HCEC 1CT (cell line): ENCODE measurements at regions not wholly inside any gene's neighbourhood (a gene's known extent, or its start where the extent isn't known, plus 50 kb on each side); places are given as distances from the start of the nearest gene placed in this dataset.

Source experiments
- DNase-seq: peaks from one replicate; pipeline ENCODE4 v3.0.0-alpha.2; 2017

DNA sequence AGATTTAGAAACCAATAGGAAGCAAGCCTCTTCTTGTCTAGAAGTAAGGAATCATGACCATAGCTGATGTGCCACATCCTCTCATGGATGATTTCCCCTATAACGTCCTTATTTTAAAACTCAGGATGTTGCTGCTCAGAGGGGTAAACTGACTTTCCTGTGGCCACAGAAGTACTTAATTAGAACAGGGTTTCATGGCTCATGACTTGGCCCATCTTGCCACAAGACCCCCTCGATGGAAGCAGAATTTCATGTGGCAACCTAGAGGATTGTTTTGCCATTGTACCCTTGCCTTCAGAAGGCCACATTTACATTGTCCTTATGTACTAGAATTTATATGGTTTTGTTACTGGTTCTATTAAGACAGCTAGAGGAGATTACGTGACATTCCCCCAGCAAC, 173.5 kb upstream of the PELI2 start:
- DNase-seq: no peak

- DNase-seq: no peak
These were observed 172.0 kb upstream of the PELI2 start for GRCh38 chr14:55946231-55946630.

DNA sequence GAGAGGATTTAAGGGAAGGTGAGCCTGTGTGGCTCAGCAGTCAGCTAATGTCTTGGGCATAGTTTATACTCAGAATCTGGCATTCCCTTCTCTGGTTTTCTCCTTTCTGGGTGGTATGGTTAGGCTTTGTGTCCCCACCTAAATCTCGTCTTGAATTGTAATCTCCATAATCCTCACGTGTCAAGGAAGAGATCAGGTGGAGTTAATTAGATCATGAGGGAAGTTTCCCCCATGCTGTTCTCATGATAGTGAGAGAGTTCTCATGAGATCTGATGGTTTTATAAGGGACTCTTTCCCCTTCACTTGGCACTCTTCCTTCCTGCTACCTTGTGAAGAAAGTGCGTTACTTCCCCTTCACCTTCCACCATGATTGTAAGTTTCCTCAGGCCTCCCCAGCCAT, 169.8 kb upstream of the PELI2 start:
- no peak for DNase-seq

DNA sequence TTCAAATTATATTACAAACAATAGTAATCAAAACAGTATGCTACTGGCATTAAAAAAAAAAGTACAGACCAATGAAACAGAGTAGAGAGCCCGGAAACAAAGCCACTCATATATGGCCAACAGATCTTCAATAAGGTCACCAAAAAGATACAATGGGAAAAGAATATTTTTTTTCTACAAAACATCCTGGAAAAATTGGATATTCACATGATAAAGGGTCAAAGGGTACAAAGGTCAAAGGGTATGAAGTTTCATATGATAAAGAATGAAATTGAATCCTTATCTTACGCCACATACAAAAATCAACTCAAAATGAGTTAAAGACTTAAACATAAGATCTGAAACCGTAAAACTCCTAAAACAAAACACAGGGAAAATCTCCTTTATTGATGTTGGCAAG, 168.5 kb upstream of the PELI2 start:
- DNase-seq: no peak

DNA sequence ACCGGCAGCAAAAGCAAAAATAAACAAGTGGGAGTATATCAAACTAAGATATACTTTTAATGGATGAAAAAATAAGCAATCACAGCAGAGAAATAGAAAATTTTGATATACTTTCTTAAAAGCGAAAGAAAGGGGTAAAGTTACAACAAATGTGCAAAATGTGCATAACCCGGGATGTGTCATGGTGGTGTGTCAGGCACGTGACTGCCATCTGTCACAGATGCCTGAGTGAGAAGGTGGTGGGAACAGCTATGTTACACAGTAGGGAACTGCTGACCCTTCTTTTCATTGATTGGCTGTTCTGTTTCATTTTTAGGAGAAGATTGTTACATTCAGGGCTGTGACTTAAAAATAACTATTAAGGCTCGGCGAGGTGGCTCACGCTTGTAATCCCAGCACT, 168.1 kb upstream of the PELI2 start:
- DNase-seq: no peak

GRCh38 chr14:55951341-55952206, 166.6 kb upstream of the PELI2 start:
- no peak for DNase-seq

GRCh38 chr14:55954108-55954507, 164.1 kb upstream of the PELI2 start:
- DNase-seq: no peak

- no peak for DNase-seq
These were observed 163.0 kb upstream of the PELI2 start for GRCh38 chr14:55955175-55955574.

DNA sequence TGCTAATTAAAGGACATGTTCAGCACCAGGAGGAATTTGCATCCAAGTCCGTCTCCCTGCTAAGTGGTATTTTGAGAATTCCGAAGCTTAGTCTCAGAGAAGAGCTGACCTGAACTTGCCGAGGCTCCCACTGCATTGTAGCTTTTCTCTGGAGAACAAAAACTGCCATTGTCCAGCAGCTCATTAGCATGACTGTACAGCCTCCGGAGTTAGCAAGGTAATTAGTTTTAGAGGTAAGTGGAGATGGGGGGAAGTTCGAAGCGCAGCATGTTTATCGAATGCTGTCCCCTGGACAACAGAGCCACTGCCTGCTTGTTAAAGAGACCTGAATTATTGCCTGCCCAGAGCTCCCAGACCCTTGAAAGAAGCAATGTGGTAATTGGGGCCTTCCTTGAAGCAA, 160.3 kb upstream of the PELI2 start:
- DNase-seq: no peak

- no peak for DNase-seq
These were observed 154.9 kb upstream of the PELI2 start for GRCh38 chr14:55963295-55963694.

DNA sequence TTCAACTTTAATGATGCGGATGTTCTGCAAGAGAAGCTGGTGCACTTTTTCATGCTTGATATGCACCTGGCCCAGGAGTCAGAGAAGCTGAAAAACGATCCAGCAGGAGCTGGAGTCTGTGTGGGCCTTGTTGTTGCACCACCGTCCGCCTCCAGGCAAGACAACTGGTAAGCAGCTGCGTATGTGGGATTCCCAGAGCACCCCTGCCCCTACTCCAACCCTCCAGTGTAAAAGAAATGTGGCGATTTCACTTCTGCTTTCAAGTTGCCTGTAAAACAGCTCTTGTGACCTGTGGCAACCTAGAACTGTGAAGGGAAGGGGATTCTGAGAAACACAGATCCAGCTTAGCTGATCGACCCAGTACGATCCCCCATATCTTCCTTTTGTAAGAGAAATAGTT, 154.1 kb upstream of the PELI2 start:
- no peak for DNase-seq

GRCh38 chr14:55964821-55965220, 153.4 kb upstream of the PELI2 start:
- DNase-seq: no peak

GRCh38 chr14:55965851-55966250, 152.4 kb upstream of the PELI2 start:
- no peak for DNase-seq

- DNase-seq: no peak
These were observed 149.5 kb upstream of the PELI2 start for GRCh38 chr14:55968741-55969140.

- no peak for DNase-seq
These were observed 144.9 kb upstream of the PELI2 start for GRCh38 chr14:55973285-55973800.

- DNase-seq: no peak
These were observed 144.1 kb upstream of the PELI2 start for GRCh38 chr14:55973911-55974630.

DNA sequence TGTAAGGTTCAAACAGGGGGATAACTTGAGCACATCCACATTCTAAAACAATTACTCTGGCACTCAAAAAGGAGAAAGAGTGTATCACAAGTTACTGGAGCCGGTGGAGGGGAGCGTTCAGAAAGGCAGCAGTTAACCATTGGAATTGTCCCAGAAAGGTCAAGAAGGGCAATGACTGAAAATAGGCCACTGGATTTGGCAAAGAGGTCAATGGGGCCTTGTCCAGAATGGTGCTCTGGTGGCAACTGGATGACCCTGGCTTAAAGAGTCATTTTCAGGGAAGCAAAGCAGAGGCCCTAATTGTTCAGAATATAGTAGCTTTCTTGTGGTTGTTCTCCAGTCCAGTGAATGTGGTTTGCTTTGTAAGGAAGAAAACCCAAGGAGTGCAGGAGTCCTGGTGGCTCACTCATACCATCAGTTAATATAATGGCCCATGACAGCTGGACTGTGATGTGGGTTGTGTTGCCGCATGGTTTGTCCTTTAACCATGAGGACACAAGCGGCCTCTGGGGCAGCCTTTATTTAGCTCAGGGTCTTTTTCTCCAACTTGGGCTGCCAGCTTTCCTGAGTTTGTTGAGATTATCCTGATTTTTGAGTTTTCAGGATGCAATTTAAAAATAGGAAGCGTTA, 142.8 kb upstream of the PELI2 start:
- no peak for DNase-seq

DNA sequence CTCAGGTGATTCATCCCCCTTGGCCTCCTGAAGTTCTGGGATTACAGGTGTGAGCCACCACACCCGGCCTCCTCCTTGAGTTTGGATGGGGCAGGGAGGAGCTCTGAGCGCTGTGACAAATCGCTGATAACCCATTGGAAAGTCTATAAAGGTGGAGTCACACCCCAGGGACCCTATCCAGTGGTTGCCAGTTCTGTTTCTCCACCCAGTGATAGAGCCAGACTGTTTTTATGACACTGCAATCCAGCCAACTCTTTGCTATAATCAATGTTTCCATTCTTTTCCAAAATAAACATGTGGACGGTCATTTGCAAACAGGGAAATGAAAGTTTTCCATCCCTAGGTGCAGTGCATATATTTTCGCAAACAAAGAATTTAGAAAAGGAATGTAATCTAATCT, 142.0 kb upstream of the PELI2 start:
- no peak for DNase-seq

DNA sequence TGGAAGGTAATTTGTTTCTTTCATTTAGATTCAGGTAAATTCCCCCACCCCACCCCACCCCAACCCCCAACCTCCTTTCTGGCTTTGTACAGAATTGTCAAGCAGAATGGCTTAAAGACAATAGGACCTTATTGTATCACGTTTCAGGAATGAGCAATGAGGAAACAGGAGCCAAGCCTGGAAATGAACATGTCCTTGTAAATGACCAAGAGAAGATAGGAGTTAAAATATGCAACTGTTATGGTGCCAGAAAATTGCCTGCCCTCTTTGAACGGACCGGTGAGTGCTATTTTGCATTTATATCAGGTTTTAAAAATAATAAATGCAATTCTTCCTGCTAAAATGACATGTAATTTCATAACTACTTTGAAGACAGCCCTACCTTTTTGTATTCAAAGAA, 141.6 kb upstream of the PELI2 start:
- DNase-seq: no peak

DNA sequence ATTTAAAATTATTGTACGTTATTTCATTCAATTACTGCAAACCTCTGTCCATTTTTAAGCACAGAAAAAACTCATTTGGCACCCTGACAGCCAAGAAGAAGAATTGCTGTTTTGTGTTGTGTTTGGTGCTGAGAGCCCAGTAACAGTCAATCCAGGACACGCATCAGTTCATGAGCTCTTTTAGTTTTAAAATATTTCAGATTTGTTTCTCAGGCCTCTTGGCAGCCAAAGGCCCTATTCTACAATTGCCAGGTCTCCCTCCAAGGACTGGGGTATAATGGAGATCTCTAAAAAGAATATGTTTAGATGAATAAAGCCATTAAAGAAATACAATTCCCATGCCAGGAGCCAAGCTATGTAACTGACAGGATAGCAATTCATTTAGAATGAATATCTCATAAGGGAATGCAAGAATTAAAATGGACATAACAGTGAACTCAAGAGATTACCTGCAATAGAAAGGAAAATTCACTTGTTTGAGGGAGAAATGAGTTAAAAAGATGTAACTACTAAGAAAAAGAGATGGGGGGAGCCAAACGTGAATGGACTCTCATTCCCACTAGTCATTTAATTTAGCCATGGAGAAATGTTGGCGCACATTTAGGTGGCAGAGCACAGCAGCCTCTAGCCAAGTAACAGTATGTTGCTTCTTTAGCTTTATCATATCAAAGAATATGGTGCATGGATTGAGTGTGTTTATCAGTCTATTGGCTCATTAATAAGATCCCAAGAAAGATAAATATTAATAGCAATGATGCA, 140.6 kb upstream of the PELI2 start:
- DNase-seq: no peak

- no peak for DNase-seq
These were observed 139.1 kb upstream of the PELI2 start for GRCh38 chr14:55979096-55979495.

DNA sequence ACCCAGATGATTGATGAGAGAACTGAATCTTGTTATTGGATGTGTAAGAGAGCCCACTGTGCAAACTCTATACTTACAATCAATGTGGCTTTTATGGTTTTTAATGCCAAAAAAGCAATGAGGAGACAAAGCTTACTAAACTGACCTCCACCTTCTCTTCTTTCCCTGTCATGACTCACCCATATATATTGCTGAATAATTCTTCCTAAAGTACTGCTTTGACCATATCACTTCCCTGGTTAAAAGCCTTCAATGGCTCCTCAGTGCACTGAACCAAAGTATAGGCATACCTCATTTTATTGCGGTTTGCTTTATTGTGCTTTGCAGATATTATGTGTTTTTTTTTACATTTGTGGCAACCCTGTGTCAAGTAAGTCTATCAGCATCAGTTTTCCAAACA, 138.4 kb upstream of the PELI2 start:
- DNase-seq: no peak

DNA sequence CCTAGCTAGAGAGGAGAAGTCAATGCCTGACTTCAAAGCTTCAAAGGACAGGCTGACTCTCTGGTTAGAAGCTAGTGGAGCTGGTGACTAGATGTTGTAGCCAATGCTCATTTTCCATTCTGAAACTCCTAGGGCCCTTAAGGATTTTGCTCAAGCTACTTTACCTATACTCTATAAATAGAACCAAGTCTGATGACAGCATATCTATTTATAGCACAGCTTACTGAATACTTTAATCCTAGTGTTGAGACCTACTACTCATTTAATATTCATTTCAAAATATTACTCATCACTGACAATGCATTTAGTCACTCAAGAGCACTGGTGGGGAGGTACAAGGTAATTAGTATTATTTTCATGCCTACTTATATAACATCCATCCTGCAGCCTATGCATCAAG, 137.2 kb upstream of the PELI2 start:
- no peak for DNase-seq
